ENCODE measurements at regions not wholly inside any gene's neighbourhood (a gene's known extent, or its start where the extent isn't known, plus 50 kb on each side); places are given as distances from the start of the nearest gene placed in this dataset.

- no peak for TF ChIP-seq CTCF (IDR thresholded peaks at IDR 0.05; ENCODE audit: low read depth, low read length, missing control alignments)
- DNase-seq (ENCODE audit: low read depth): no peak
These were observed 517.7 kb upstream of the SULF2 start for GRCh38 chr20:48302844-48303542.

GRCh38 chr20:48302149-48302548 lies 516.9 kb upstream of the SULF2 start:
- no peak for TF ChIP-seq CTCF (IDR thresholded peaks at IDR 0.05; ENCODE audit: low read depth, low read length, missing control alignments)
- H3K4me3 ChIP-seq (ENCODE audit: low read depth, low read length): no peak overlapping the region
- no peak for DNase-seq (ENCODE audit: low read depth)

More at GRCh38 chr20:48302844-48303542, 517.7 kb upstream of the SULF2 start:
- H3K4me3 ChIP-seq (ENCODE audit: low read depth, low read length): no peak overlapping the region

- no peak for DNase-seq (ENCODE audit: low read depth)
- H3K4me3 ChIP-seq (ENCODE audit: low read depth, low read length): no peak overlapping the region
- no peak for TF ChIP-seq CTCF (IDR thresholded peaks at IDR 0.05; ENCODE audit: low read depth, low read length, missing control alignments)
These were observed 515.9 kb upstream of the SULF2 start for GRCh38 chr20:48301189-48301588.

- DNase-seq (ENCODE audit: low read depth): no peak
- H3K4me3 ChIP-seq (ENCODE audit: low read depth, low read length): no peak overlapping the region
- no peak for TF ChIP-seq CTCF (IDR thresholded peaks at IDR 0.05; ENCODE audit: low read depth, low read length, missing control alignments)
These were observed 515.2 kb upstream of the SULF2 start for GRCh38 chr20:48300529-48300928.

- no peak overlapping the region for H3K4me3 ChIP-seq (ENCODE audit: low read depth, low read length)
- no peak for TF ChIP-seq CTCF (IDR thresholded peaks at IDR 0.05; ENCODE audit: low read depth, low read length, missing control alignments)
- DNase-seq (ENCODE audit: low read depth): no peak
These were observed 513.7 kb upstream of the SULF2 start for GRCh38 chr20:48298851-48299484.

- no peak for TF ChIP-seq CTCF (IDR thresholded peaks at IDR 0.05; ENCODE audit: low read depth, low read length, missing control alignments)
- no peak for DNase-seq (ENCODE audit: low read depth)
- no peak overlapping the region for H3K4me3 ChIP-seq (ENCODE audit: low read depth, low read length)
These were observed 513.2 kb upstream of the SULF2 start for GRCh38 chr20:48298433-48298832.

All from GM12864 (cell line).